ENCODE measurements at regions not wholly inside any gene's neighbourhood (a gene's known extent, or its start where the extent isn't known, plus 50 kb on each side); places are given as distances from the start of the nearest gene placed in this dataset.

DNA sequence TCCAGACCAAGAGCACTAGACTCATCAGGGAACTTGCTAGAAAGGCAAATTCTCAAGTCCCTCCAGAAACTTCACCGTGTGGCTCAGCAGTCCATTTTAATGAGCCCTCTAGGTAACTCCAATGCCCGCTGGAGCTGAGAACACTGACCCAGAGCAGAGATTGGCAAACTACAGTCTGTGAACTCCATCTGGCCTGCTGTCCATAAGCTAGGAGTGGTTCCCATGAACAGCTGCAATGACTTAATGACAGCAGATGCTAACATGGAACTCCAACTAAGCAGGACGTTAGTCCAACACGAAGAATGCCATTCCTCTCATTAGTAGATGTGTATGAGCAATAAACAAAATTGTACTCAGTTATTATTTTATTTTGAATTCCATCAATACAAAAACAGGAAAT lies 371.9 kb downstream of the STK39 start:
- ATAC-seq (no peak), DNase-seq (no peak)
- Histone ChIP-seq H3K4me1 (no peaks in the 10 kb centered on the region), H3K9me3 (no peaks in the 10 kb centered on the region), H3K27me3 (no peaks in the 10 kb centered on the region), H3K4me3 (no peak overlapping the region), H3K27ac (no peak overlapping the region), H3K36me3 (no peaks in the 10 kb centered on the region)
- in situ Hi-C loops (cut with MboI; ENCODE audit: low sequenced_read_pairs in 4 of 4) = no loop called here
- intact Hi-C loops (cut with DNase I; ENCODE audit: low total_unique reads) = no loop called here
- TF ChIP-seq, protein P1, sequence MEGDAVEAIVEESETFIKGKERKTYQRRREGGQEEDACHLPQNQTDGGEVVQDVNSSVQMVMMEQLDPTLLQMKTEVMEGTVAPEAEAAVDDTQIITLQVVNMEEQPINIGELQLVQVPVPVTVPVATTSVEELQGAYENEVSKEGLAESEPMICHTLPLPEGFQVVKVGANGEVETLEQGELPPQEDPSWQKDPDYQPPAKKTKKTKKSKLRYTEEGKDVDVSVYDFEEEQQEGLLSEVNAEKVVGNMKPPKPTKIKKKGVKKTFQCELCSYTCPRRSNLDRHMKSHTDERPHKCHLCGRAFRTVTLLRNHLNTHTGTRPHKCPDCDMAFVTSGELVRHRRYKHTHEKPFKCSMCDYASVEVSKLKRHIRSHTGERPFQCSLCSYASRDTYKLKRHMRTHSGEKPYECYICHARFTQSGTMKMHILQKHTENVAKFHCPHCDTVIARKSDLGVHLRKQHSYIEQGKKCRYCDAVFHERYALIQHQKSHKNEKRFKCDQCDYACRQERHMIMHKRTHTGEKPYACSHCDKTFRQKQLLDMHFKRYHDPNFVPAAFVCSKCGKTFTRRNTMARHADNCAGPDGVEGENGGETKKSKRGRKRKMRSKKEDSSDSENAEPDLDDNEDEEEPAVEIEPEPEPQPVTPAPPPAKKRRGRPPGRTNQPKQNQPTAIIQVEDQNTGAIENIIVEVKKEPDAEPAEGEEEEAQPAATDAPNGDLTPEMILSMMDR (IDR thresholded peaks at IDR 0.05 in 4 of 5, conservative IDR thresholded peaks at IDR 0.05 in 1 of 5) = no peak
- TF ChIP-seq POLR2A (IDR thresholded peaks at IDR 0.05) = no peak

DNA sequence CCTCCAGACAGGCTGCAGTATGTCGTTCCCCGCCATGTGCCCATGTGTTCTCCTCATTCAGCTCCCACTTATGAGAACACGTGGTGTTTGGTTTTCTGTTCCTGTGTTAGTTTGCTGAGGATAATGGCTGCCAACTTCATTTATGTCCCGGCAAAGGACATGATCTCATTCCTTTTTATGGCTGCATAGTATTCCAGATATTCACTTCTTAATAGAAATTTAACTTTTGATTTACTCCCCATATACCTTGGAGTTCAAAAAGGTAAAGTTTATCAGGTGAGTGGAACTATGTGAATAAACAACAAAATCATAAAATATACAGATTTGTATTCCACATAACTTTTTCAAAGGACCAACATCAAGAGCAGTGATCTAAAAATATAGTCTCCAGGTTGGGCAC lies 372.6 kb downstream of the STK39 start:
- TF ChIP-seq, protein P1 (IDR thresholded peaks at IDR 0.05 in 4 of 5, conservative IDR thresholded peaks at IDR 0.05 in 1 of 5) = no peak
- TF ChIP-seq POLR2A (IDR thresholded peaks at IDR 0.05) = no peak
- H3K9me3 ChIP-seq = no peaks in the 10 kb centered on the region

DNA sequence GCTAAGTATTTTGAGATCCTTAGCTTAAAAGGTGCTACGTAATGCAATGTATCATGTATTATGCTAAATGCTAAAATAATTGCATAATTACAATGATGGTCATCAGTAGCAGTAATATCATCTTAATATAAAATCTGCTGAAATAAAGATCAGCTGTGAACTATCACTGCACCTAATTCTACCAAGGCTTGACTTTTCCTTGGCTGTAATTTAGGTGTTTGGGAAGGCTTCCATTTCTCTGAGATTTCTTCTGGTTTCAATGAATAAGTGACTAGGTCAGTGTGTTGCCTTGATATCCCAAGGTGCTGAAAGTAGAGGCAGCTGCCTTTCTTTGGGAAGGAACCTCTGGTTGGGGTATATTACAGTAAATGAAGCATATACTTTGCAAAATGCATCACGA lies 376.1 kb downstream of the STK39 start:
- no peaks in the 10 kb centered on the region for H3K27me3 ChIP-seq
- ATAC-seq = no peak
- no peak for DNase-seq
- intact Hi-C loops (cut with DNase I; ENCODE audit: low total_unique reads) = no loop called here
- H3K9me3 ChIP-seq = no peaks in the 10 kb centered on the region
- H3K4me1 ChIP-seq = no peaks in the 10 kb centered on the region
- H3K4me3 ChIP-seq = no peak overlapping the region
- TF ChIP-seq POLR2A (IDR thresholded peaks at IDR 0.05) = no peak
- TF ChIP-seq, protein P1 (IDR thresholded peaks at IDR 0.05 in 4 of 5, conservative IDR thresholded peaks at IDR 0.05 in 1 of 5) = no peak
- H3K36me3 ChIP-seq = peaks cover 0 to 7% of the 10 kb centered on the region in 2 donors
- in situ Hi-C loops (cut with MboI; ENCODE audit: low sequenced_read_pairs in 4 of 4) = no loop called here
- H3K27ac ChIP-seq = no peak overlapping the region

More for the DNA sequence above, 372.6 kb downstream of the STK39 start:
- DNase-seq (no peak), ATAC-seq (no peak)
- Histone ChIP-seq H3K27ac (no peak overlapping the region), H3K36me3 (no peaks in the 10 kb centered on the region), H3K4me3 (no peak overlapping the region), H3K27me3 (no peaks in the 10 kb centered on the region), H3K4me1 (no peaks in the 10 kb centered on the region)
- intact Hi-C loops (cut with DNase I; ENCODE audit: low total_unique reads) = no loop called here
- in situ Hi-C loops (cut with MboI; ENCODE audit: low sequenced_read_pairs in 4 of 4) = no loop called here

DNA sequence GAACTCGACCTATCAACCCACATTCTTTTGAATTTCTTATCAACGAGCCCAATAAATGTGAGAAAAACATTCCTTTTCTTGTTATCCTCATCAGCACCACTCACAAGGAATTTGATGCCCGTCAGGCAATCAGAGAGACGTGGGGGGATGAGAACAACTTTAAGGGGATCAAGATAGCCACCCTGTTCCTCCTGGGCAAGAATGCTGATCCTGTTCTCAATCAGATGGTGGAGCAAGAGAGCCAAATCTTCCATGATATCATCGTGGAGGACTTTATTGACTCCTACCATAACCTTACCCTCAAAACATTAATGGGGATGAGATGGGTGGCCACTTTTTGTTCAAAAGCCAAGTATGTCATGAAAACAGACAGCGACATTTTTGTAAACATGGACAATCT lies 378.2 kb downstream of the STK39 start:
- Histone ChIP-seq H3K27me3 (no peaks in the 10 kb centered on the region), H3K9me3 (no peaks in the 10 kb centered on the region), H3K4me3 (no peak overlapping the region), H3K27ac (no peak overlapping the region), H3K36me3 (peaks cover 0 to 7% of the 10 kb centered on the region in 2 donors), H3K4me1 (no peaks in the 10 kb centered on the region)
- DNase-seq = no peak
- TF ChIP-seq POLR2A (IDR thresholded peaks at IDR 0.05) = no peak
- no peak for ATAC-seq
- in situ Hi-C loops (cut with MboI; ENCODE audit: low sequenced_read_pairs in 4 of 4) = no loop called here
- intact Hi-C loops (cut with DNase I; ENCODE audit: low total_unique reads) = no loop called here

DNA sequence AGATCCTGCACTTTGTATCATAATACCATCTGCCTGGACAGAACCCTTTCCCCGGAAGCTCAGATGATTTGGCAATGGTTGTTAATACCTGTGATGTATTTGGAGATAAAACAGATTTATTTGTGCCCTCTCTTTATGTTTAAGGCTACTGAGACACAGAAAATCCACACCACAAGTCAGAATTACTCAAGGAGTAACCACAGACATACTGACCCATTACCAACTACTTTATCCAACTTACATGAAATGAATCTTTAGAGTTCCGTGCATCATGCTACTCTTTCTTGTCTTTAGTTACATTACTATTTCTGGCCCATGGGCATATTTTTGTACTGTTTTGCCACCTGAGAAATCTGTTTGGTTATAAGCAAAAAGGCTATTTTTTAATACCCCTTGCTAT lies 384.0 kb downstream of the STK39 start:
- intact Hi-C loops (cut with DNase I; ENCODE audit: low total_unique reads) (no loop called here), in situ Hi-C loops (cut with MboI; ENCODE audit: low sequenced_read_pairs in 4 of 4) (no loop called here)
- no peak for ATAC-seq
- Histone ChIP-seq H3K9me3 (no peaks in the 10 kb centered on the region), H3K4me3 (no peak overlapping the region), H3K27me3 (no peaks in the 10 kb centered on the region), H3K36me3 (no peaks in the 10 kb centered on the region), H3K27ac (no peak overlapping the region), H3K4me1 (peaks cover 0 to 23% of the 10 kb centered on the region in 2 donors)
- TF ChIP-seq, protein P1 (IDR thresholded peaks at IDR 0.05 in 4 of 5, conservative IDR thresholded peaks at IDR 0.05 in 1 of 5) = no peak
- TF ChIP-seq POLR2A (IDR thresholded peaks at IDR 0.05) = no peak
- DNase-seq = no peak

Data from gastrocnemius medialis (tissue), 4 donors.